ENCODE measurements at regions not wholly inside any gene's neighbourhood (a gene's known extent, or its start where the extent isn't known, plus 50 kb on each side); places are given as distances from the start of the nearest gene placed in this dataset.

DNA sequence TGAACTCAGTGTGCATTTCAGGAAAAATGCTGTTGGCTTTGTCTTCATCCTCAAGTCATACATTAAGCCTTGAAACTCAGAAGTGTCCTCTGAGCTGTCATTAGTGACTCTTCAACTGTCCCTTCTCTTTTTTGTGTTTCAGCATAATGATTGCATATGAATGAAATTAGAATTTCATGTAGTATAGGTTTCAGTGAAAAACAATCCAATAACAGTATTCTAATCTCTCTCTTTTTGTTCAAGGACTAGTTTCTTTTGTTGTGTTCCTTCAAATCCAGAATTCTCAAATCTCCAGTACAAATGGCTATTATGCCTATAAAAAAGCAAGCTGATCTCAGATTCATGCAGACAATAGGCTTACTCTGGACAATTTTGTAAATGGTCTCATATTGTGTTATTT lies 133.5 kb downstream of the QPCT start:
- Histone ChIP-seq H2BK5ac (ENCODE audit: low read depth, low read length, poor library complexity, severe bottlenecking) (no peak overlapping the region), H3K9ac (ENCODE audit: low read depth, low read length) (no peak overlapping the region), H3K23ac (ENCODE audit: low read depth, low read length) (no peak overlapping the region), H3K27me3 (ENCODE audit: control insufficient read depth, insufficient read depth, low read length) (no peaks in the 10 kb centered on the region), H3K56ac (ENCODE audit: extremely low read depth, insufficient read depth, low read length) (no peak overlapping the region), H3K4me2 (ENCODE audit: low read depth, low read length) (no peak overlapping the region), H3K9me1 (ENCODE audit: insufficient read depth, low read length) (0 out of 2 replicates have a peak, but pooled peaks cover 2% of the 10 kb centered on the region), H2BK20ac (ENCODE audit: low read depth, low read length) (no peak overlapping the region), H4K8ac (ENCODE audit: low read depth in 2 of 2, low read length in 2 of 2) (no peak overlapping the region), H3K36me3 (ENCODE audit: control insufficient read depth, insufficient read depth, low read length) (no peaks in the 10 kb centered on the region), H2BK120ac (ENCODE audit: low read depth, low read length) (no peak overlapping the region), H2AK9ac (replicated peaks; ENCODE audit: low read depth, low read length, poor library complexity) (no peak overlapping the region), H2BK15ac (ENCODE audit: low read depth, low read length) (no peak overlapping the region), H4K91ac (ENCODE audit: insufficient read depth, low read depth, low read length) (no peak overlapping the region), H3K27ac (ENCODE audit: insufficient read depth, low read length) (no peak overlapping the region), H3K4ac (ENCODE audit: low read depth, low read length) (no peak overlapping the region), H2AK5ac (ENCODE audit: low read depth, low read length) (no peak overlapping the region), H4K20me1 (ENCODE audit: insufficient read depth, low read length) (no peaks in the 10 kb centered on the region), H3K9me3 (ENCODE audit: control insufficient read depth, insufficient read depth, low read length) (no peaks in the 10 kb centered on the region), H3K14ac (replicated peaks; ENCODE audit: low read depth, low read length) (no peak overlapping the region), H2AFZ (replicated peaks; ENCODE audit: low read length, poor library complexity) (no peak overlapping the region), H3K18ac (ENCODE audit: low read depth, low read length) (peak overlapping the region; percentile 57; the same call in 1 of the 2 replicates), H3K79me1 (ENCODE audit: low read depth in 1 of 2, low read length in 2 of 2) (no peaks in the 10 kb centered on the region), H3K4me1 (ENCODE audit: control insufficient read depth, insufficient read depth, low read length) (peaks cover 5% of the 10 kb centered on the region), H3K4me3 (ENCODE audit: insufficient read depth, low read depth, low read length) (no peak overlapping the region), H4K5ac (ENCODE audit: low read depth, low read length) (no peak overlapping the region)
- in situ Hi-C loops (cut with MboI; ENCODE audit: low sequenced_read_pairs), result no loop called here
- ATAC-seq (ENCODE audit: low read depth) (no peak), DNase-seq (no peak)
- ChIA-PET CTCF (no interaction called here), POLR2A (ENCODE audit: unreplicated experiment) (no interaction called here)
- TF ChIP-seq BHLHE40 (IDR thresholded peaks at IDR 0.05; ENCODE audit: low read depth, low read length) (no peak), FOS (IDR thresholded peaks at IDR 0.05; ENCODE audit: low read depth, low read length) (no peak), MAZ (IDR thresholded peaks at IDR 0.05; ENCODE audit: borderline replicate concordance, low read depth, low read length) (no peak), CEBPB (IDR thresholded peaks at IDR 0.05; ENCODE audit: low read depth, low read length) (no peak), POLR2A (IDR thresholded peaks at IDR 0.05; ENCODE audit: low read depth, low read length) (no peak), CTCF (conservative IDR thresholded peaks at IDR 0.05; ENCODE audit: low read depth, low read length) (no peak), RCOR1 (IDR thresholded peaks at IDR 0.05; ENCODE audit: insufficient replicate concordance, low read length) (no peak), RFX5 (IDR thresholded peaks at IDR 0.05; ENCODE audit: low read depth, low read length) (no peak), SMC3 (IDR thresholded peaks at IDR 0.05; ENCODE audit: low read depth, low read length) (no peak), NFE2L2 (IDR thresholded peaks at IDR 0.05; ENCODE audit: low read depth, low read length) (no peak), CHD1 (IDR thresholded peaks at IDR 0.05; ENCODE audit: low read depth, low read length) (no peak), RAD21 (IDR thresholded peaks at IDR 0.05; ENCODE audit: low read length) (no peak), USF2 (IDR thresholded peaks at IDR 0.05; ENCODE audit: low read depth, low read length) (no peak), MAFK (IDR thresholded peaks at IDR 0.05; ENCODE audit: low read depth, low read length) (no peak)
- TF ChIP-seq, protein P1, sequence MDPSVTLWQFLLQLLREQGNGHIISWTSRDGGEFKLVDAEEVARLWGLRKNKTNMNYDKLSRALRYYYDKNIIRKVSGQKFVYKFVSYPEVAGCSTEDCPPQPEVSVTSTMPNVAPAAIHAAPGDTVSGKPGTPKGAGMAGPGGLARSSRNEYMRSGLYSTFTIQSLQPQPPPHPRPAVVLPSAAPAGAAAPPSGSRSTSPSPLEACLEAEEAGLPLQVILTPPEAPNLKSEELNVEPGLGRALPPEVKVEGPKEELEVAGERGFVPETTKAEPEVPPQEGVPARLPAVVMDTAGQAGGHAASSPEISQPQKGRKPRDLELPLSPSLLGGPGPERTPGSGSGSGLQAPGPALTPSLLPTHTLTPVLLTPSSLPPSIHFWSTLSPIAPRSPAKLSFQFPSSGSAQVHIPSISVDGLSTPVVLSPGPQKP (IDR thresholded peaks at IDR 0.05; ENCODE audit: borderline replicate concordance, low read depth, low read length), result no peak
- dilution Hi-C loops (cut with HindIII; ENCODE audit: low sequenced_read_pairs, unreplicated experiment), result no loop called here
- intact Hi-C loops (cut with micrococcal nuclease), result no loop called here
- no TSS peak for BruUV-seq (replicated peaks)

Data from IMR-90 (cell line).